ENCODE measurements at regions not wholly inside any gene's neighbourhood (a gene's known extent, or its start where the extent isn't known, plus 50 kb on each side); places are given as distances from the start of the nearest gene placed in this dataset.

DNA sequence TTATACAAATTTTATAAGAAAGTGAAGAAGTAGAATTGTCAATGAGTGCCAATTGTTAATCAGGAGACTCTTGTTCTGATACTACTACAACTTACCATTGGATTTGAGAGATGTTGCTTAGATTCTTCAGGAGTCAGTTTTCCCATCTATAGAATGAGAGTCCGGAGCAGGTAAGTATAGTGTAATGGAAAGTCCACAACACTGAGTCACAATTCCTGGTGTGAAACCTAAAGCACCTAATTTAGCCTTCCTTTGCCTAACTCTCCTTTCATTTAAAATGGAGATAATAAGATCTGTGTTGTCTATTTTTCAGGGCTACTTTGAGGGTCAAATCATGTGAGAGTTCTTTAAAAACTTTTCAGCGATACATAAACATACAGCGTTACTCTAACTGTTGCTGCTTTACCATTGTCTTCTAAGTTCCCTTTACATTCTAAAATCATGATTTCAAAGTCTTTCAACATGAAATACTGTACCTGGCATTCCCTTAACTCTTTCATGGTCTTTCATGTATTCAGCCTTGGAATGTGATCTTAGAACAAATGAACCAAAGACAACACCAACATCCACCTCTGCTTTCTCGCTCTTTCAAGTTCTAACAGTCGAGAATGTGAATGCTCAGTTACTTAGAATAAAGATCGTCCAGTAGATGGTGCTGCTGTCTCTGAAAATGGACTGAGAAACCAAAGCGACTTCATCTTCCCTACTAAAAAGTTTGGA is 90.9 kb downstream of the SLC30A10 start:
- TF ChIP-seq POLR2A (IDR thresholded peaks at IDR 0.05) = no peak
- TF ChIP-seq, protein P1, sequence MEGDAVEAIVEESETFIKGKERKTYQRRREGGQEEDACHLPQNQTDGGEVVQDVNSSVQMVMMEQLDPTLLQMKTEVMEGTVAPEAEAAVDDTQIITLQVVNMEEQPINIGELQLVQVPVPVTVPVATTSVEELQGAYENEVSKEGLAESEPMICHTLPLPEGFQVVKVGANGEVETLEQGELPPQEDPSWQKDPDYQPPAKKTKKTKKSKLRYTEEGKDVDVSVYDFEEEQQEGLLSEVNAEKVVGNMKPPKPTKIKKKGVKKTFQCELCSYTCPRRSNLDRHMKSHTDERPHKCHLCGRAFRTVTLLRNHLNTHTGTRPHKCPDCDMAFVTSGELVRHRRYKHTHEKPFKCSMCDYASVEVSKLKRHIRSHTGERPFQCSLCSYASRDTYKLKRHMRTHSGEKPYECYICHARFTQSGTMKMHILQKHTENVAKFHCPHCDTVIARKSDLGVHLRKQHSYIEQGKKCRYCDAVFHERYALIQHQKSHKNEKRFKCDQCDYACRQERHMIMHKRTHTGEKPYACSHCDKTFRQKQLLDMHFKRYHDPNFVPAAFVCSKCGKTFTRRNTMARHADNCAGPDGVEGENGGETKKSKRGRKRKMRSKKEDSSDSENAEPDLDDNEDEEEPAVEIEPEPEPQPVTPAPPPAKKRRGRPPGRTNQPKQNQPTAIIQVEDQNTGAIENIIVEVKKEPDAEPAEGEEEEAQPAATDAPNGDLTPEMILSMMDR (IDR thresholded peaks at IDR 0.05) = peak in 1 of 2 donors; percentile 14
- TF ChIP-seq POLR2AphosphoS5 (IDR thresholded peaks at IDR 0.05) = no peak
